HG02973 (cell line): ENCODE measurements at regions not wholly inside any gene's neighbourhood (a gene's known extent, or its start where the extent isn't known, plus 50 kb on each side); places are given as distances from the start of the nearest gene placed in this dataset.

Experiments
- ATAC-seq: cut with Tn5 transposase; IDR thresholded peaks from one replicate; pipeline ENCODE4 v1.9.1; 2021; ENCODE audit warnings: moderate library complexity; ENCODE audit not compliant: unreplicated experiment

GRCh38 chr5:174356536-174356935 lies 311.0 kb downstream of the NSG2 start:
- no peak for ATAC-seq

- ATAC-seq: no peak
Observed at GRCh38 chr5:174358276-174358675, 312.8 kb downstream of the NSG2 start.

GRCh38 chr5:174359071-174359470 lies 313.6 kb downstream of the NSG2 start:
- no peak for ATAC-seq

- no peak for ATAC-seq
Observed at GRCh38 chr5:174362514-174362913, 317.0 kb downstream of the NSG2 start.

GRCh38 chr5:174363934-174364333 lies 318.4 kb downstream of the NSG2 start:
- ATAC-seq: no peak

- no peak for ATAC-seq
Observed at GRCh38 chr5:174364676-174365075, 319.2 kb downstream of the NSG2 start.

- ATAC-seq: no peak
Observed at GRCh38 chr5:174371600-174372094, 326.1 kb downstream of the NSG2 start.

- no peak for ATAC-seq
Observed at GRCh38 chr5:174374206-174374605, 328.7 kb downstream of the NSG2 start.

- no peak for ATAC-seq
Observed at GRCh38 chr5:174376056-174376455, 330.6 kb downstream of the NSG2 start.

- no peak for ATAC-seq
Observed at GRCh38 chr5:174376726-174377373, 331.3 kb downstream of the NSG2 start.

GRCh38 chr5:174378121-174378874 lies 332.8 kb downstream of the NSG2 start:
- ATAC-seq: no peak

GRCh38 chr5:174380311-174380710 lies 334.8 kb downstream of the NSG2 start:
- no peak for ATAC-seq

- no peak for ATAC-seq
Observed at GRCh38 chr5:174381241-174381640, 335.7 kb downstream of the NSG2 start.

- no peak for ATAC-seq
Observed at GRCh38 chr5:174383210-174384167, 338.0 kb downstream of the NSG2 start.

GRCh38 chr5:174384509-174384947 lies 339.0 kb downstream of the NSG2 start:
- ATAC-seq: no peak

GRCh38 chr5:174386306-174386705 lies 338.1 kb upstream of the MSX2 start:
- ATAC-seq: no peak

- no peak for ATAC-seq
Observed at GRCh38 chr5:174386846-174387245, 337.5 kb upstream of the MSX2 start.

- ATAC-seq: no peak
Observed at GRCh38 chr5:174387448-174387847, 336.9 kb upstream of the MSX2 start.

- ATAC-seq: no peak
Observed at GRCh38 chr5:174392892-174393291, 331.5 kb upstream of the MSX2 start.

- no peak for ATAC-seq
Observed at GRCh38 chr5:174396541-174396940, 327.8 kb upstream of the MSX2 start.

- no peak for ATAC-seq
Observed at GRCh38 chr5:174397206-174397605, 327.2 kb upstream of the MSX2 start.
